ENCODE measurements at regions not wholly inside any gene's neighbourhood (a gene's known extent, or its start where the extent isn't known, plus 50 kb on each side); places are given as distances from the start of the nearest gene placed in this dataset.

GRCh38 chr5:124377386-124377785 is 369.1 kb downstream of the ZNF608 start:
- H3K9ac ChIP-seq (ENCODE audit: low read depth, low read length), result no peak overlapping the region
- no peak overlapping the region for H3K4me3 ChIP-seq (ENCODE audit: low read length)
- H3K9me3 ChIP-seq (ENCODE audit: insufficient read depth, low read depth, low read length), result peaks cover 12% of the 10 kb centered on the region
- no peaks in the 10 kb centered on the region for H3K36me3 ChIP-seq (ENCODE audit: insufficient read depth, low read length)
- 94% methylated on average over 1 of the region's 1 CpG for WGBS
- peaks cover 6% of the 10 kb centered on the region for H3K4me1 ChIP-seq (ENCODE audit: insufficient read depth, low read length)
- no peaks in the 10 kb centered on the region for H3K27me3 ChIP-seq (ENCODE audit: insufficient read depth, low read length)
- H3K27ac ChIP-seq (ENCODE audit: low read depth, low read length), result no peak overlapping the region

DNA sequence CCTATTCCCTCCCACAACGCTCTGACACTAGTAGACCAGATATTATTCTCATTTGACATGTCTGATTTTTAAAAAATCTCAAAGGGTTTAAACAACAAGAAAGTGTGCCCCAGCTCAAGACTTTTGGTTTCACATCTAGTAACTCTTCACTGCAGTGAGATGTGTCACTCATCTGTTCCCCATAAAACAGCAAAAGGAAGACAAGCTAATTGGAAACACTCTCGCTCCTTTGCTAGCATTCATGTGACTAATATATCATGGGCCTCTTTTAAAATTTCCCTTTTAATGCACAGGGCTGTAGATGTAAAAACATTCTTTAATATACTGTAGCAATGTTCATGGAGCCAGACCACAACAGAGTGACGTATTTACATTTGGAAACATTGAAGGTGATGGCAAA is 372.6 kb downstream of the ZNF608 start:
- no peak overlapping the region for H3K9ac ChIP-seq (ENCODE audit: low read depth, low read length)
- H3K27ac ChIP-seq (ENCODE audit: low read depth, low read length), result no peak overlapping the region
- no peaks in the 10 kb centered on the region for H3K9me3 ChIP-seq (ENCODE audit: insufficient read depth, low read depth, low read length)
- no peaks in the 10 kb centered on the region for H3K27me3 ChIP-seq (ENCODE audit: insufficient read depth, low read length)
- no peaks in the 10 kb centered on the region for H3K4me1 ChIP-seq (ENCODE audit: insufficient read depth, low read length)
- WGBS, result 96% methylated on average over 3 of the region's 3 CpGs
- no peak overlapping the region for H3K4me3 ChIP-seq (ENCODE audit: low read length)
- H3K36me3 ChIP-seq (ENCODE audit: insufficient read depth, low read length), result no peaks in the 10 kb centered on the region

DNA sequence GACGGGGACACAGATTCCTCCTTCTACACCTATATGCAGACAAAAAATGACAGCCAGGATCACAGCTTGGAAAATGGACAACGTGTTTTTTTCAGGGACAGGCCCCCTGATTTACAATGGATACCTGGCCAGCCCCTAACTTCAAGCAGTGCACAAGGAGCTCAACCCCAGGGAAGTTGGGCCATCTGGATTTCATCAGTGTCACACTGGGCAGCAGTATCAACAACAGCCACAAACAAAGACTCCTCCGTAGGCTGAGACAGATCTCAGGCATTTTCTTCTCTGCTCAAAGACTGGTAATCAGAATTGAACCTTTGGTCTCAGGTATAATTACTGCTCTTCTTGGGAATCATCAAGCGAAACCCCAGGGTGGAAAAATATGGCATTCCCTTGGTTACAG is 374.0 kb downstream of the ZNF608 start:
- Histone ChIP-seq H3K27ac (ENCODE audit: low read depth, low read length) (no peak overlapping the region), H3K27me3 (ENCODE audit: insufficient read depth, low read length) (no peaks in the 10 kb centered on the region), H3K36me3 (ENCODE audit: insufficient read depth, low read length) (no peaks in the 10 kb centered on the region), H3K9ac (ENCODE audit: low read depth, low read length) (no peak overlapping the region), H3K9me3 (ENCODE audit: insufficient read depth, low read depth, low read length) (no peaks in the 10 kb centered on the region), H3K4me3 (ENCODE audit: low read length) (no peak overlapping the region), H3K4me1 (ENCODE audit: insufficient read depth, low read length) (no peaks in the 10 kb centered on the region)
- WGBS, result 92% methylated on average over 4 of the region's 4 CpGs

- H3K4me1 ChIP-seq (ENCODE audit: insufficient read depth, low read length), result no peaks in the 10 kb centered on the region
- H3K9me3 ChIP-seq (ENCODE audit: insufficient read depth, low read depth, low read length), result no peaks in the 10 kb centered on the region
- H3K36me3 ChIP-seq (ENCODE audit: insufficient read depth, low read length), result no peaks in the 10 kb centered on the region
- H3K9ac ChIP-seq (ENCODE audit: low read depth, low read length), result no peak overlapping the region
- no peak overlapping the region for H3K4me3 ChIP-seq (ENCODE audit: low read length)
- H3K27ac ChIP-seq (ENCODE audit: low read depth, low read length), result no peak overlapping the region
- WGBS, result 90% methylated on average over 4 of the region's 4 CpGs
- no peaks in the 10 kb centered on the region for H3K27me3 ChIP-seq (ENCODE audit: insufficient read depth, low read length)
Observed at GRCh38 chr5:124371111-124371706, 375.2 kb downstream of the ZNF608 start.

DNA sequence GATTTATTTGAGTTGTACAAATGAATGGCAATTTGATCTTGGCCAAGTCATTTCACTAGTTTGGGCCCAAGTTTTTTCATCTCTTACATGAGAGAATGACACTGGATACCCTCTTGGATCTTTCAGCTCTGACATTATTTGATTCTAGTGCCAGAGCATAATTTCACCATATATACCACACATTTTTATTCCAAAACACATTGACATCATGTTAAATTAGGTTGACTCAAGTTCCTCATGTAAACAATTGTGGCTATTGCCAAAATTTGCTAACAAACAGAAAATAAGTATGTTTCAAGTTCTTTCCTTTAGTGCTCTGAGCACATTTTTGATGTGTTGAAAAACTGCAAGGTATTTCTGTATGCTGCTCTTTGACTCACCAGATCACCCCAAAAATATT is 375.8 kb downstream of the ZNF608 start:
- H3K9me3 ChIP-seq (ENCODE audit: insufficient read depth, low read depth, low read length), result no peaks in the 10 kb centered on the region
- H3K27ac ChIP-seq (ENCODE audit: low read depth, low read length), result no peak overlapping the region
- H3K27me3 ChIP-seq (ENCODE audit: insufficient read depth, low read length), result no peaks in the 10 kb centered on the region
- H3K4me3 ChIP-seq (ENCODE audit: low read length), result no peak overlapping the region
- H3K9ac ChIP-seq (ENCODE audit: low read depth, low read length), result no peak overlapping the region
- no peaks in the 10 kb centered on the region for H3K4me1 ChIP-seq (ENCODE audit: insufficient read depth, low read length)
- no peaks in the 10 kb centered on the region for H3K36me3 ChIP-seq (ENCODE audit: insufficient read depth, low read length)

DNA sequence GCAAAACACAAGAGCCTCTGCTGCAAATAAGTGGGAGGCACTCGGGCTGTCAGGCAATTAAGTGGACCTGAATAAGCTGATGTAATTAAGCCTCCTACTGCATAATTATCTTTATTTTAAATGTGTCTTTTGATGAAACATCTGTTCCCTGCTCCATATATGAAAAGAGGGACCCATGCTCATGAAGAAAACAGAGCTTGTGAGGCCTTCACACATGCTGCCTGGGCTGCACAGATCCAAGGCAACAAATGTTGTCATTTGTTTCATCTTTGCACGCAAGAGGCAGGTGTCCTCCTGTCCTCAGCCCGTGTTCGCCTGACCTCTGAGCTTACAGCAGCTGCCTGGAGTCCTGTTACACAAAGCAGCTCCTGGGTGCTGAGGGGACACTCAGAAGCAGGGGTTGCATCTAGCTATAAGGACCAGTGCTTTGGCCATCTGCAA is 381.1 kb downstream of the ZNF608 start:
- Histone ChIP-seq H3K27me3 (ENCODE audit: insufficient read depth, low read length) (no peaks in the 10 kb centered on the region), H3K9me3 (ENCODE audit: insufficient read depth, low read depth, low read length) (no peaks in the 10 kb centered on the region), H3K27ac (ENCODE audit: low read depth, low read length) (no peak overlapping the region), H3K36me3 (ENCODE audit: insufficient read depth, low read length) (no peaks in the 10 kb centered on the region), H3K9ac (ENCODE audit: low read depth, low read length) (no peak overlapping the region), H3K4me3 (ENCODE audit: low read length) (no peak overlapping the region), H3K4me1 (ENCODE audit: insufficient read depth, low read length) (no peaks in the 10 kb centered on the region)
- WGBS, result 93% methylated on average over 3 of the region's 4 CpGs

GRCh38 chr5:124355928-124356327 is 390.5 kb downstream of the ZNF608 start:
- H3K36me3 ChIP-seq (ENCODE audit: insufficient read depth, low read length), result no peaks in the 10 kb centered on the region
- WGBS, result 100% methylated on average over 1 of the region's 1 CpG
- no peak overlapping the region for H3K27ac ChIP-seq (ENCODE audit: low read depth, low read length)
- H3K27me3 ChIP-seq (ENCODE audit: insufficient read depth, low read length), result no peaks in the 10 kb centered on the region
- H3K4me1 ChIP-seq (ENCODE audit: insufficient read depth, low read length), result no peaks in the 10 kb centered on the region
- H3K4me3 ChIP-seq (ENCODE audit: low read length), result no peak overlapping the region
- H3K9ac ChIP-seq (ENCODE audit: low read depth, low read length), result no peak overlapping the region
- H3K9me3 ChIP-seq (ENCODE audit: insufficient read depth, low read depth, low read length), result no peaks in the 10 kb centered on the region

GRCh38 chr5:124353016-124353415 is 393.4 kb downstream of the ZNF608 start:
- WGBS, result 92% methylated on average over 4 of the region's 5 CpGs
- H3K9me3 ChIP-seq (ENCODE audit: insufficient read depth, low read depth, low read length), result no peaks in the 10 kb centered on the region
- H3K27ac ChIP-seq (ENCODE audit: low read depth, low read length), result no peak overlapping the region
- no peaks in the 10 kb centered on the region for H3K36me3 ChIP-seq (ENCODE audit: insufficient read depth, low read length)
- H3K4me1 ChIP-seq (ENCODE audit: insufficient read depth, low read length), result no peaks in the 10 kb centered on the region
- no peaks in the 10 kb centered on the region for H3K27me3 ChIP-seq (ENCODE audit: insufficient read depth, low read length)
- no peak overlapping the region for H3K4me3 ChIP-seq (ENCODE audit: low read length)
- H3K9ac ChIP-seq (ENCODE audit: low read depth, low read length), result no peak overlapping the region

GRCh38 chr5:124352312-124352711 is 394.1 kb downstream of the ZNF608 start:
- Histone ChIP-seq H3K27ac (ENCODE audit: low read depth, low read length) (no peak overlapping the region), H3K27me3 (ENCODE audit: insufficient read depth, low read length) (no peaks in the 10 kb centered on the region), H3K9me3 (ENCODE audit: insufficient read depth, low read depth, low read length) (no peaks in the 10 kb centered on the region), H3K36me3 (ENCODE audit: insufficient read depth, low read length) (no peaks in the 10 kb centered on the region), H3K4me1 (ENCODE audit: insufficient read depth, low read length) (no peaks in the 10 kb centered on the region), H3K4me3 (ENCODE audit: low read length) (no peak overlapping the region), H3K9ac (ENCODE audit: low read depth, low read length) (no peak overlapping the region)
- WGBS, result 96% methylated on average over 4 of the region's 4 CpGs

DNA sequence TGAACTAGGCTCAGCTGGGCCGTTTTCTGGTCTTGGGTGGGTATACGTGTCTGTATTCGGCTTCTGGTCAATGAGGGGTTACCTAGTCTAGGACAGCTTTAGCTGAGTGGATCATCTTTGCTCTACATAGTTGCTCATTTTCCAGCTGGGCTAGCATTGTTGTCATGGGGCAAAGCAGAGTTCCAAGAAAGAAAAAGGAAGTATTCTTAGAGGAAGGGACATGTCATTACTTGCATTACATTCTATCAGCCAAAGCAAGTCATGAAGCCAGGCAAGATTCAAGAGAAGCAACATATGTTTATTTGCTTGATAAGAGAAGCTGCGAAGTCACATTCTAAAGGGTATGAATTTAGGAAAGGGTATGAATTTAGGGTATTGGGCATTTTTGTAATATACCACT is 396.5 kb downstream of the ZNF608 start:
- Histone ChIP-seq H3K36me3 (ENCODE audit: insufficient read depth, low read length) (no peaks in the 10 kb centered on the region), H3K9me3 (ENCODE audit: insufficient read depth, low read depth, low read length) (no peaks in the 10 kb centered on the region), H3K4me1 (ENCODE audit: insufficient read depth, low read length) (peaks cover 4% of the 10 kb centered on the region; the same call in 1 of the 2 replicates), H3K4me3 (ENCODE audit: low read length) (no peak overlapping the region), H3K9ac (ENCODE audit: low read depth, low read length) (no peak overlapping the region), H3K27ac (ENCODE audit: low read depth, low read length) (no peak overlapping the region), H3K27me3 (ENCODE audit: insufficient read depth, low read length) (no peaks in the 10 kb centered on the region)
- 97% methylated on average over 4 of the region's 4 CpGs for WGBS

GRCh38 chr5:124343451-124343867 is 403.0 kb downstream of the ZNF608 start:
- H3K4me1 ChIP-seq (ENCODE audit: insufficient read depth, low read length), result peaks cover 6% of the 10 kb centered on the region; the same call in 1 of the 2 replicates
- no peak overlapping the region for H3K27ac ChIP-seq (ENCODE audit: low read depth, low read length)
- 95% methylated on average over 5 of the region's 5 CpGs for WGBS
- no peak overlapping the region for H3K4me3 ChIP-seq (ENCODE audit: low read length)
- no peaks in the 10 kb centered on the region for H3K36me3 ChIP-seq (ENCODE audit: insufficient read depth, low read length)
- no peaks in the 10 kb centered on the region for H3K9me3 ChIP-seq (ENCODE audit: insufficient read depth, low read depth, low read length)
- H3K9ac ChIP-seq (ENCODE audit: low read depth, low read length), result no peak overlapping the region
- H3K27me3 ChIP-seq (ENCODE audit: insufficient read depth, low read length), result no peaks in the 10 kb centered on the region

- Histone ChIP-seq H3K4me3 (ENCODE audit: low read length) (no peak overlapping the region), H3K4me1 (ENCODE audit: insufficient read depth, low read length) (peaks cover 6% of the 10 kb centered on the region; the same call in 1 of the 2 replicates), H3K9me3 (ENCODE audit: insufficient read depth, low read depth, low read length) (no peaks in the 10 kb centered on the region), H3K27ac (ENCODE audit: low read depth, low read length) (no peak overlapping the region), H3K36me3 (ENCODE audit: insufficient read depth, low read length) (no peaks in the 10 kb centered on the region), H3K9ac (ENCODE audit: low read depth, low read length) (no peak overlapping the region), H3K27me3 (ENCODE audit: insufficient read depth, low read length) (no peaks in the 10 kb centered on the region)
- WGBS, result no CpG with 5 or more reads among the region's 1 CpG
Observed at GRCh38 chr5:124342986-124343385, 403.5 kb downstream of the ZNF608 start.

Measured in HUES64 (cell line).